Panc1 (cell line): ENCODE measurements at regions not wholly inside any gene's neighbourhood (a gene's known extent, or its start where the extent isn't known, plus 50 kb on each side); places are given as distances from the start of the nearest gene placed in this dataset.

Experiments used
- ATAC-seq: fragments of 200-7000 bp; cut with Tn5 transposase; 2 replicates; pipeline ENCODE4 v1.9.1; 2020; ENCODE audit warnings: mild to moderate bottlenecking, moderate library complexity
- BruUV-seq: library from RNA; stranded (reverse); fragments of 400-500 nt; replicated peaks from 2 replicates; lab custom pipeline; 2021; lab: Mats Ljungman, UMichigan
- CTCF ChIA-PET: fragments of 300-600 bp; sonication (Branson Sonifier 250); formaldehyde crosslinking; loops from one replicate; lab custom pipeline; 2022; ENCODE audit warnings: antibody characterized with exemption; lab: Charles Lee
- POLR2A ChIA-PET: fragments of 300-600 bp; sonication (Branson Sonifier 250); formaldehyde crosslinking; loops from one replicate; lab custom pipeline; 2022; ENCODE audit warnings: antibody characterized with exemption; lab: Charles Lee
- DNase-seq: peaks from one replicate; pipeline ENCODE4 v3.0.0-alpha.2; 2010; ENCODE audit warnings: low read depth, low spot score
- H3K27ac ChIP-seq: 2 replicates; pipeline ENCODE4 v1.5.1; 2011; ENCODE audit warnings: mild to moderate bottlenecking, low read length, inconsistent platforms
- H3K27me3 ChIP-seq: fragments of 200-500 bp; sonication (Bioruptor generic); 2 replicates; pipeline ENCODE4 v1.6.0; 2014; ENCODE audit warnings: low read length, inconsistent platforms; ENCODE audit not compliant: control insufficient read depth, insufficient read depth
- H3K36me3 ChIP-seq: fragments of 200-500 bp; sonication (Bioruptor generic); 2 replicates; pipeline ENCODE4 v1.5.1; 2014; ENCODE audit warnings: inconsistent platforms, mild to moderate bottlenecking, low read length, moderate library complexity; ENCODE audit not compliant: control insufficient read depth, insufficient read depth
- H3K4me1 ChIP-seq: 2 replicates; pipeline ENCODE4 v1.5.1; 2011; ENCODE audit warnings: inconsistent platforms, mild to moderate bottlenecking, low read length, moderate library complexity; ENCODE audit not compliant: control insufficient read depth, insufficient read depth
- H3K4me3 ChIP-seq, 2 experiments: 2 replicates each; pipeline ENCODE4 v1.5.1; 2011 to 2012; ENCODE audit warnings: low read depth in 2 of 2, low read length in 2 of 2, mild to moderate bottlenecking in 2 of 2, inconsistent platforms in 1 of 2, moderate library complexity in 1 of 2
- H3K9me3 ChIP-seq: fragments of 200-500 bp; sonication (Bioruptor generic); 2 replicates; pipeline ENCODE4 v1.5.1; 2014; ENCODE audit warnings: low read depth, mild to moderate bottlenecking, inconsistent platforms, low read length, moderate library complexity; ENCODE audit not compliant: control insufficient read depth, insufficient read depth
- CTCF ChIP-seq: fragments of 450-650 bp; IDR thresholded peaks from 2 replicates; pipeline ENCODE4 v1.5.1; 2017; ENCODE audit warnings: mild to moderate bottlenecking
- POLR2AphosphoS5 ChIP-seq: IDR thresholded peaks from 2 replicates; pipeline ENCODE4 v1.6.1; 2012; ENCODE audit warnings: mild to moderate bottlenecking, low read depth, low read length, moderate library complexity
- REST ChIP-seq, 2 experiments: IDR thresholded peaks; 2 replicates each; pipeline ENCODE4 v1.6.1; 2011 to 2012; ENCODE audit warnings: low read depth in 2 of 2, control low read depth in 1 of 2, low read length in 1 of 2, mild to moderate bottlenecking in 1 of 2, moderate library complexity in 1 of 2; ENCODE audit not compliant: insufficient read depth in 1 of 2
- SIN3A ChIP-seq: IDR thresholded peaks from 2 replicates; pipeline ENCODE4 v1.6.1; 2012; ENCODE audit warnings: low read depth, mild to moderate bottlenecking, low read length, moderate library complexity, borderline replicate concordance; ENCODE audit not compliant: insufficient read depth
- TCF7L2 ChIP-seq: IDR thresholded peaks from 2 replicates; pipeline ENCODE4 v1.6.1; 2011; ENCODE audit warnings: mild to moderate bottlenecking, low read depth, low read length, inconsistent platforms
- in situ Hi-C: cut with HindIII; loops from 2 replicates; pipeline ENCODE4 v1.10.0; 2016; ENCODE audit warnings: low sequenced_read_pairs, low pct_unique_long_range_greater_than_20kb
- intact Hi-C: fragments of 100-400 bp; cut with micrococcal nuclease; formaldehyde crosslinking; loops from one replicate; pipeline ENCODE4 v1.10.0; 2022; ENCODE audit not compliant: unreplicated experiment

GRCh38 chr15:62896380-62896866, 146.1 kb upstream of the TPM1 start:
- H3K36me3 ChIP-seq = no peaks in the 10 kb centered on the region
- no peaks in the 10 kb centered on the region for H3K27me3 ChIP-seq

GRCh38 chr15:62896969-62897486, 145.5 kb upstream of the TPM1 start:
- ATAC-seq (peak; percentile 93), DNase-seq (peak; percentile 98)
- H3K36me3 ChIP-seq = no peaks in the 10 kb centered on the region
- intact Hi-C loops (loop anchor here (5.0 kb wide), 1 partner anchor 150 kb away; no protein-coding TSS in a partner anchor), in situ Hi-C loops (no loop called here)
- no peaks in the 10 kb centered on the region for H3K27me3 ChIP-seq
- no peaks in the 10 kb centered on the region for H3K9me3 ChIP-seq
- H3K4me3 ChIP-seq = peak overlapping the region; percentile 2 to 23; a peak in 3 of 4 replicates
- no TSS peak for BruUV-seq
- POLR2A ChIA-PET = no interaction called here
- CTCF ChIA-PET = interaction anchor here (0.6 kb wide), 1 partner anchor 120 kb away, joined by 3 read pairs; no protein-coding TSS in a partner anchor
- peak overlapping the region; percentile 99 for H3K27ac ChIP-seq
- H3K4me1 ChIP-seq = peaks cover 55% of the 10 kb centered on the region
- TF ChIP-seq SIN3A (0 out of 2 replicates have a peak, but pooled peaks have one; percentile 51), REST (IDR thresholded peaks at IDR 0.05; ENCODE audit: insufficient read depth in 1 of 2, low read depth in 2 of 2, low read length in 1 of 2) (0 out of 4 replicates have a peak, but pooled peaks of 1 of the 2 experiments have one; percentile 28), POLR2AphosphoS5 (peak; percentile 93), CTCF (no peak)

More at GRCh38 chr15:62896380-62896866, 146.1 kb upstream of the TPM1 start:
- Histone ChIP-seq H3K27ac (peak overlapping the region; percentile 99), H3K4me3 (peak overlapping the region; percentile 2 to 23; a peak in 3 of 4 replicates), H3K4me1 (peaks cover 55% of the 10 kb centered on the region), H3K9me3 (no peaks in the 10 kb centered on the region)
- no TSS peak for BruUV-seq
- ChIA-PET CTCF (interaction anchor here (1.2 kb wide), 1 partner anchor 152 kb away, joined by 8 read pairs; no protein-coding TSS in a partner anchor), POLR2A (interaction anchor here (0.5 kb wide), 1 partner anchor 67 kb away, joined by 3 read pairs; no protein-coding TSS in a partner anchor)
- TF ChIP-seq TCF7L2 (no peak), POLR2AphosphoS5 (no peak; the same call in 1 of the 2 replicates), REST (IDR thresholded peaks at IDR 0.05; ENCODE audit: insufficient read depth in 1 of 2, low read depth in 2 of 2, low read length in 1 of 2) (no peak), CTCF (no peak), SIN3A (no peak)
- in situ Hi-C loops (no loop called here), intact Hi-C loops (loop anchor here (5.0 kb wide), 1 partner anchor 151 kb away; no protein-coding TSS in a partner anchor)
- DNase-seq = no peak
- peak; percentile 78 for ATAC-seq
